Forelimb muscle (tissue), 1 donor: ENCODE measurements at regions not wholly inside any gene's neighbourhood (a gene's known extent, or its start where the extent isn't known, plus 50 kb on each side); places are given as distances from the start of the nearest gene placed in this dataset.

ENCODE experiments used
- DNase-seq: peaks from one replicate; pipeline ENCODE4 v3.0.0-alpha.2; 2013; ENCODE audit warnings: low read depth

DNA sequence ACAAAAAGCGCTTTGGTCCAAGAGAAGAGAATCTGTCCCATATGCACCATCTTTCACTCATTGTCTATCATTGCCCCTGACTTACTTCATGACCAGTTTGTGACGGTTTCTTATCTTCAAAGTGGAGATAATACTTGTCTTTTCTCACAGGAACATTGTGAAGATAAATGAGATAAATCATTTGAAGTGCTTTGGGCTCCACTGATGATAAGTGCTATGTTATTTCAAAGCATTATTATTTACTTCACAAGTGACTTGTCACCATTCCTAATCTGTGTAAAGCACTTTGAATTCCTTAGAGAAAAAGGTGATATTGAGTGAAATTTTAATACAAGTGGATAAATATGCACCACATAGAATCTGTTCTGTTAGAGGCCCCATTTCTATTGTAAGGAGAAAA, 731.6 kb upstream of the PTBP2 start:
- no peak for DNase-seq

- DNase-seq = no peak
Measured at GRCh38 chr1:95991787-95992520, 729.6 kb upstream of the PTBP2 start.

- no peak for DNase-seq
Measured at GRCh38 chr1:95994643-95995042, 726.9 kb upstream of the PTBP2 start.

DNA sequence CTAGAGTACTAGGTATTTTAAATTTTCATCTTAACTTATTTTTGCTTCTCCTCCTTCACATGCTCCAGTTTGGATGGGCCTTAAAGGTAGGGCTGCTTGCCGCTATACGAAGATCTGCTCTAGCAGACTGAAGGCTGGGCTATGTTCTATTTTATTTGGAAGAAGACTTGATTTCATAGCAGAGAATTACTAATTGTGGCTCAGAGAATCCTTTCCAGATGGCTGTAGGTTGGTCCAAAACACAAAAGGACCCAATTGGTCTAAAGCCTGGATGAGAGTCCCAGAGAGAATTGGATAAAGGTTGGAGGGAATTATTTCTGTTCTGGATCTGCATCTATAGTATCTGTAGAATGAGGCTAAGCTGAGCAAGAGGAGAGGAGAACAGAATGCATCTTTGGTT, 719.4 kb upstream of the PTBP2 start:
- no peak for DNase-seq

- DNase-seq = no peak
Measured at GRCh38 chr1:96002969-96003964, 718.3 kb upstream of the PTBP2 start.

- DNase-seq = no peak
Measured at GRCh38 chr1:96009831-96010434, 711.7 kb upstream of the PTBP2 start.

DNA sequence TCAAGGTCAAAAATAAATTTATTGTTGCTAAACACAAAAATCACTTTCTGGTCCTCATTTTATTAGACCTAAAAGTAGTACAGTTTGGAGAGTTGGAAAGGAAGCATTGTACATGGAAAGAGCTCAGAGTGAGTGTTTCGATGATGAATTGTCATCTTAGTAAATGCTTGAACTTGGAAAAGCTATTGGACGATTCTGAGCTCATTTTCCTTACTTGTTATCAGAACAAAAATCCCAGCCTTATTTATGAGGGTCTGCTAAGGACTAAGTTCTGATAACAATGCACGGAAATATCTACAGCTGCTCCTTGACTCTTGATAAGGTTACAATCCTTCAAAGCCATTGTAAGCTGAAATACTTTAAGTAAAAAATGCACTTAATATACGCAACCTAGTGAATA, 710.0 kb upstream of the PTBP2 start:
- no peak for DNase-seq

GRCh38 chr1:96016219-96016618, 705.4 kb upstream of the PTBP2 start:
- no peak for DNase-seq

DNA sequence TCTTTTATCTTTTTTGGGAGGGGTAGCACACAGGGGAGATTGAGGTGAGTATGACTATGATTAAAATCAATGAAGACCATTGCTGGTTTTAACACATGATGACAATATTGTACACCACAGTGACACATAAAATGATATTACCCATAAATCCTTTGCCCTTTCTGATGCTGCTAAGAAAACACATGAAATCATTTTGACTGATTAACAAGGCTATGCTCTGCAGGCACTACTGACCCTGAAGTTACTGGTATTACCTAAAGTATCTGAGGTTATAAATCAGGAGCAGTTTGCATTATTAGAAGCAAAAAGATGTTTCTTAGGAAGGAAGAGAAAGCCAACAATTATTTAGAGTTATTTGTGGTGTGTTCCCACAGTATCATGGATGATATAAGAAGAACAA, 701.2 kb upstream of the PTBP2 start:
- DNase-seq = no peak

DNA sequence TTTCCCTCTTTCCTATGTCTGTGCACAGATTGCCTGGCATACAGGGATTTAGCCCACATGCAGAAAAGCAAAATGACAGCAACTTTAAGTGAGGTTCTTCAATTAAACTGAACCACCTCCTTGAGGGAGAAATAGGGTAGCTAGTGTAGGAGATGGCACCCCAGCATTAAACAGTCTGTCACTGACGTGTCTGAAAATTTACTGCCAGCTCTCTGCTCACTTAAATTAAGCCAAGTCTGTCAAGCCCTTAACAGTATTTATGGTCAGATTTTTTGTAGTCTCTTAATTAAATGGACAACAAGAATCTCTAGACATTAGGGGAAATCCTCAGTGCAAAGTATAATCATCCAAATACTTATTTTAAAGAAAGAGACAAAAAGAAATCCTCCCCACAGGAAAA, 696.5 kb upstream of the PTBP2 start:
- DNase-seq = no peak

DNA sequence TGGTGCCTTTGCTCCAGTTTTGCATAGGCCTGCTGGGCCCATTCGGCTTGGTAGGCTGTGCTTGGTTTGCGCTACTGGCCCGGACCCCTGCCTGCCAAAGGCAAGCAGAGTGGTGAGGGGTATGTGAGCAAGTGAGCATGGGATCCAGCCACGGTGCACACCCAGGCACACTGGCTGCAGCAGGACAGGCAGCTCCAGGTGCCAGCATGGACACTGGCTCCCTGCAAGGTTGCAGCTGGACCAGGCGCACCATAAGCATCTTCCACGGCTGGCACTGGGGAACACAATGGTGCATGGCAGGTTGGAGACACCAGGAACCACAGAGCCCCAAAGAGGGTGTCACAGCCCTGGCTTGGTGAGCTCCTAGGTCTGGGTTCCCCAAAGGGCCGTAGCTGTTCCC, 693.5 kb upstream of the PTBP2 start:
- no peak for DNase-seq

GRCh38 chr1:96030312-96030711, 691.3 kb upstream of the PTBP2 start:
- DNase-seq = no peak

GRCh38 chr1:96034006-96034405, 687.6 kb upstream of the PTBP2 start:
- no peak for DNase-seq

DNA sequence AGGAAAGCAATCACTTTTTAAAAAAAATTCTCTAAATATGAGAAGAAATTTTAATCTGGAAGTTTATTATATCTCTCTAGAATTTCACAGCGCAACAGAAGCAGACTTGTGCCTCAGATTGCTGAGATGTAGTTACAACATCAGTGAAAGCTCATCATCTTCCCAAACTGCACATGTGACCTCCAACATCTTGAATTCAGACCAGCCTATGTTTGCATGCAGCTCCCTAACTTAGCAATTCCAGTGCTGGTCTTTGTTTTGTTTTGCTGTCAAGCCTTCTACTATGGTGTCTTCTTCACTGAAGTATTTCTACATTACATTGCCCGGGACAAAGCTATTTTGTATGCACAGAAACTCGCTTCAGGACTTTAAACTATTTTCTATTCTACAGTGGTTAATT, 684.8 kb upstream of the PTBP2 start:
- no peak for DNase-seq

- no peak for DNase-seq
Measured at GRCh38 chr1:96038636-96039035, 682.9 kb upstream of the PTBP2 start.

DNA sequence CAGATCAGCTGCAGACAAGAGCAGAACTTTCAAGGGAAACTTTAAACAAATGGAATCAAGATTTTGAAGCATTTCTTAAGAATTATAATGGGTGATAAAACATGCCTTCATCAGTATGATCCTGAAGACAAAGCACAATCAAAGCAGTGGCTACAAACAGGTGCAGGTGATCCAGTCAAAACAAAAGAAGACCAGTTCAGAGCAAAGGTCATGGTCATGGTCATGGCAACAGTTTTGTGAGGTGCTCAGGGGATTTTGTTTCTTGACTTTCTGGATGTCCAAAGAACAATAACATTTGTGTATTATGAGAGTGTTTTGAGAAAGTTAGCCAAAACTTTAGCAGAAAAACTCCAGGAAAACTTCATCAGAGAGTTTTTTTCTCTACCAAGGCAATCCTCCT, 681.7 kb upstream of the PTBP2 start:
- no peak for DNase-seq

GRCh38 chr1:96041470-96041869, 680.1 kb upstream of the PTBP2 start:
- DNase-seq = no peak

DNA sequence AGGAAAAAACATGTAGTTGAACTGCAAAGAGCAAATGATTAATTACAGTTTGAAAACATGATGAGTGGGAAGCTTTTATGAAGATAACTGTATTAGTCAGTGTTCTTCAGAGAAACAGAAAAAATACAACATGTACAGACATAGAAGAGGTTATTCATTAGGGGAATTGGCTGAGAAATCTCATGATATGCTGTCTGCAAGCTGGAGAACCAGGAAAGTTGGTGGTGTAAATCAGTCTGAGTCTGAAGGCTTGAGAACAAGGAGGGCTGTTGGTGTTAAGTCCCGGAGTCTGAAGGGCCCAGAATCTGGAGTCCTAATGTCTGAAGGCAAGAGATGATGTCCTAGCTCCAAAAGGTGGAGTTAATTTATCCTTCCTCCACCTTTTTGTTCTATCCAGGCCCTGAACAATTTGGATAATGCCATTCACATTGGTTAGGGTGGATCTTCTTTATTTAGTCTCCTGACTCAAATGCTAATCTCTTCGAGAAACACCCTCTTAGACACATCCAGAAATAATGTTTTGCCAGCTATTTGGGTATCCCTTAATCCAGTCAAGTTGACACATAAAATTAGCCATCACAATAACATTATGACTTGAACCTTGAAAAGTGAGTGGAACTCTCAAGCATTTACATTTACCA, 672.9 kb upstream of the PTBP2 start:
- DNase-seq = no peak

- DNase-seq = no peak
Measured at GRCh38 chr1:96049759-96050409, 671.7 kb upstream of the PTBP2 start.

DNA sequence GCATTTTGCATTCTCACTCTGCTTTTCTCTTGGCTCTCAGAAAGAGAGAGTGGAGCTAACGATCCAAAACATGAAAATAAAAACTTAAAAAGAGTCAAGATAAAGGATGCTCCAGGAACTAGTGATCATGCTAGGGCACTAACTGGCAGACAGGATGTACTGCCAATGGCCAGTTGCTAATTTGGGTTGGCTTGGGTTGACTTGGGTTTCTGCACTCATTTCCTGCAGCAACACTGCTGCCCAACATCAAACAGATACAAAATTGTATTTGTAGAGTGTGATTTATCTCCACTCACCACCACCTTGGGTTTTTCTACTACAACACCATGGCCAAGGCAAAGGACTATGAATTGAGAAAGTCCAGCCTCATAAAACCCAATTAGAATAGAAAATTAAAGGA, 662.3 kb upstream of the PTBP2 start:
- no peak for DNase-seq

DNA sequence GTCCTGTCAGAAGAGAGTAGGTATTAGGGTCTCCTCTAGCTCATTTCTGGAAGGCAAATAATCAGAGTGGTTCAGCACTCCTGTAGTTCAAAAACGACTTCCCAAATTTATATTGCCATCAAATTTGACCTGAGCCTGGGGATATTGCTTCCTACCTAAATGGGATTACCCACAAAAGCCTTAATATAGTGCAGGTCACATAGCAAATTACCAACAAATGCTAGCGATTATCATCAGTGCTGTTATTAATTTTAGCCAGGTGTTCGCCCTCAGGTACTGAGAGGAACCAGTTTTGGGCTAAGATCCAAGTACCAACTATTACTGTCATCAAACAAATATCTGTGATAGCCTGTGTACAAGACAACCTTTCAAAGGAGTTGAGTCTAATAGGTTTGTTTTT, 661.8 kb upstream of the PTBP2 start:
- DNase-seq = no peak

DNA sequence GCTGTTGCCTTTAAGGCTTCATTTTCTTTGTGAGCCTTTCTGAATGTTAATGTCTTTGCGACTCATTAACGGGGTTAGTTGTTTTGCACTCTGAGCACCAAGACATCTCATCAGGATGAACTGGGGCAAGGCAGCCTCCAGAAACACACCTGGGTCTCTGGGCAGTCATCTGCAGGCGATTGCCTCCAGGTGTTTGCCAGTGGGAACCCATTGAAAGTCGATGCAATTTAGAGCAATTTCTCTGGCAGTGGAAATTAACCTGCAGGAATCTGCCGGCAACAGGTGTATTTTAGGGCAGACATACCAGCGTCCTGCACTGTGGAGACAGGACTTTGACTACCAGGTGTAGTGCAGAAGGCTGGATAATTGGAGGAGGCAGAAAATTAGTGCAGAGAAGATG, 661.0 kb upstream of the PTBP2 start:
- DNase-seq = no peak
